H1 (cell line): ENCODE measurements at regions not wholly inside any gene's neighbourhood (a gene's known extent, or its start where the extent isn't known, plus 50 kb on each side); places are given as distances from the start of the nearest gene placed in this dataset.

Source experiments
- CTCF ChIA-PET: fragments of 300-600 bp; sonication (Branson Sonifier 250); formaldehyde crosslinking; loops from one replicate; lab custom pipeline; 2021; ENCODE audit not compliant: partially characterized antibody; lab: Charles Lee
- POLR2A ChIA-PET: fragments of 300-600 bp; sonication (Branson Sonifier 250); formaldehyde crosslinking; loops from one replicate; lab custom pipeline; 2021; ENCODE audit warnings: inconsistent platforms; ENCODE audit not compliant: partially characterized antibody; lab: Charles Lee
- DNase-seq, 2 experiments: peaks; one replicate each; pipeline versions ENCODE4 v3.0.0 to v3.0.0-alpha.2; 2010 to 2022; ENCODE audit warnings: low spot score in 2 of 2, low read depth in 1 of 2, mixed read lengths in 1 of 2
- FAIRE-seq: peaks from 2 replicates; lab custom pipeline; 2011; peaks lifted over from hg19 to GRCh38; lab: Jason Lieb, UNC
- H2AFZ ChIP-seq: 2 replicates; pipeline ENCODE4 v1.8.1; 2012; ENCODE audit warnings: low read length, inconsistent platforms
- H2AK5ac ChIP-seq: 2 replicates; pipeline ENCODE4 v1.6.1; 2013; ENCODE audit warnings: low read depth, low read length
- H2BK120ac ChIP-seq: replicated peaks from 2 replicates; pipeline ENCODE3; 2013; ENCODE audit warnings: low read depth, low read length, inconsistent platforms
- H2BK12ac ChIP-seq: 2 replicates; pipeline ENCODE4 v1.6.1; 2013; ENCODE audit warnings: low read depth, low read length
- H2BK15ac ChIP-seq: 2 replicates; pipeline ENCODE4 v1.6.1; 2013; ENCODE audit warnings: low read length
- H2BK20ac ChIP-seq: 2 replicates; pipeline ENCODE4 v1.6.1; 2013; ENCODE audit warnings: low read length
- H2BK5ac ChIP-seq: 2 replicates; pipeline ENCODE4 v1.6.1; 2013; ENCODE audit warnings: low read depth, low read length
- H3K14ac ChIP-seq: 2 replicates; pipeline ENCODE4 v1.6.1; 2013; ENCODE audit warnings: inconsistent platforms; ENCODE audit not compliant: insufficient read length
- H3K18ac ChIP-seq: 2 replicates; pipeline ENCODE4 v1.6.1; 2013; ENCODE audit warnings: low read length; ENCODE audit errors: extremely low read depth
- H3K23ac ChIP-seq: 2 replicates; pipeline ENCODE4 v1.6.1; 2013; ENCODE audit warnings: inconsistent platforms; ENCODE audit not compliant: insufficient read length
- H3K23me2 ChIP-seq: 2 replicates; pipeline ENCODE4 v1.6.1; 2013; ENCODE audit warnings: low read depth, low read length
- H3K27ac ChIP-seq: 2 replicates; pipeline ENCODE4 v1.6.1; 2011; ENCODE audit warnings: low read depth, low read length, inconsistent platforms
- H3K27me3 ChIP-seq, 4 experiments: replicated peaks in 1 of 4; 1 replicate in 1 of 4; 2 replicates in 3 of 4; pipeline versions ENCODE4 v1.6.1 to v1.8.1; 2011 to 2013; ENCODE audit warnings: low read length in 3 of 4, mild to moderate bottlenecking in 3 of 4, inconsistent platforms in 2 of 4, mixed read lengths in 2 of 4, moderate library complexity in 1 of 4; ENCODE audit not compliant: control insufficient read depth in 3 of 4, insufficient read depth in 3 of 4; ENCODE audit errors: extremely low read depth in 1 of 4
- H3K36me3 ChIP-seq, 4 experiments: 2 replicates each; pipeline versions ENCODE4 v1.6.1 to v1.8.1; 2011 to 2013; ENCODE audit warnings: mild to moderate bottlenecking in 4 of 4, low read length in 3 of 4, moderate library complexity in 2 of 4, control low read depth in 1 of 4, inconsistent platforms in 1 of 4; ENCODE audit not compliant: insufficient read depth in 4 of 4, control insufficient read depth in 2 of 4
- H3K4ac ChIP-seq: replicated peaks from 2 replicates; pipeline ENCODE3; 2013; ENCODE audit warnings: low read length, low read depth, mixed read lengths, inconsistent platforms; ENCODE audit not compliant: insufficient read length
- H3K4me1 ChIP-seq, 4 experiments: replicated peaks in 1 of 4; 1 replicate in 1 of 4; 2 replicates in 3 of 4; pipeline versions ENCODE4 v1.6.1 to v1.8.1; 2011 to 2013; ENCODE audit warnings: low read length in 3 of 4, inconsistent platforms in 2 of 4, mixed read lengths in 1 of 4; ENCODE audit not compliant: insufficient read depth in 4 of 4, control insufficient read depth in 3 of 4
- H3K4me2 ChIP-seq, 2 experiments: 2 replicates each; pipeline versions ENCODE4 v1.6.1 to v1.8.1; 2011 to 2013; ENCODE audit warnings: low read depth in 2 of 2, low read length in 2 of 2, control low read depth in 1 of 2, inconsistent platforms in 1 of 2, mild to moderate bottlenecking in 1 of 2; ENCODE audit not compliant: insufficient read depth in 1 of 2
- H3K4me3 ChIP-seq, 4 experiments: fragments of 200-600, 300-600 bp in 1 of 4; sonication (generic), shearing (Covaris generic), sonication (Bioruptor Twin) in 1 of 4; 2 replicates each; pipeline versions ENCODE4 v1.5.1 to v1.8.1; 2011 to 2016; ENCODE audit warnings: low read length in 4 of 4, low read depth in 3 of 4, control low read depth in 2 of 4, inconsistent platforms in 2 of 4, mild to moderate bottlenecking in 2 of 4, mixed read lengths in 1 of 4, moderate library complexity in 1 of 4; ENCODE audit not compliant: insufficient read depth in 2 of 4; ENCODE audit errors: extremely low read depth in 1 of 4
- H3K56ac ChIP-seq: replicated peaks from 2 replicates; pipeline ENCODE3; 2013; ENCODE audit warnings: low read depth, mild to moderate bottlenecking, mixed read lengths, low read length, inconsistent platforms; ENCODE audit not compliant: insufficient read length
- H3K79me1 ChIP-seq: 2 replicates; pipeline ENCODE4 v1.6.1; 2013; ENCODE audit warnings: low read depth, low read length, control low read depth
- H3K79me2 ChIP-seq, 2 experiments: 2 replicates each; pipeline versions ENCODE4 v1.6.1 to v1.8.1; 2012 to 2013; ENCODE audit warnings: low read length in 2 of 2, mild to moderate bottlenecking in 2 of 2, inconsistent platforms in 1 of 2; ENCODE audit not compliant: insufficient read depth in 2 of 2, control insufficient read depth in 1 of 2
- H3K9ac ChIP-seq, 4 experiments: replicated peaks in 1 of 4; 1 replicate in 1 of 4; 2 replicates in 3 of 4; pipeline versions ENCODE4 v1.6.1 to v1.8.1; 2011 to 2013; ENCODE audit warnings: low read depth in 3 of 4, low read length in 3 of 4, control low read depth in 2 of 4, mild to moderate bottlenecking in 2 of 4, moderate library complexity in 2 of 4, inconsistent platforms in 1 of 4; ENCODE audit errors: extremely low read depth in 1 of 4
- H3K9me3 ChIP-seq, 2 experiments: 2 replicates each; pipeline versions ENCODE4 v1.6.1 to v1.8.1; 2012 to 2013; ENCODE audit warnings: mild to moderate bottlenecking in 2 of 2, moderate library complexity in 2 of 2, control low read depth in 1 of 2, inconsistent platforms in 1 of 2, low read depth in 1 of 2, low read length in 1 of 2, mixed read lengths in 1 of 2; ENCODE audit not compliant: insufficient read depth in 2 of 2
- H4K20me1 ChIP-seq, 2 experiments: replicated peaks in 1 of 2; 2 replicates each; pipeline versions ENCODE3 to v1.8.1; 2011 to 2013; ENCODE audit warnings: inconsistent platforms in 2 of 2, low read length in 2 of 2, mild to moderate bottlenecking in 1 of 2; ENCODE audit not compliant: insufficient read depth in 2 of 2, control insufficient read depth in 1 of 2
- H4K5ac ChIP-seq: 2 replicates; pipeline ENCODE4 v1.6.1; 2013; ENCODE audit warnings: low read length, low read depth, mixed read lengths, inconsistent platforms; ENCODE audit not compliant: insufficient read length
- H4K8ac ChIP-seq: 2 replicates; pipeline ENCODE4 v1.8.0; 2013; ENCODE audit warnings: mild to moderate bottlenecking, moderate library complexity, low read length, inconsistent platforms; ENCODE audit not compliant: insufficient read depth; ENCODE audit errors: extremely low read depth
- H4K91ac ChIP-seq: replicated peaks from 2 replicates; pipeline ENCODE3; 2013; ENCODE audit warnings: low read length, mixed read lengths, inconsistent platforms; ENCODE audit not compliant: insufficient read length
- BCL11A ChIP-seq, 2 experiments: IDR thresholded peaks; one replicate each; pipeline ENCODE4 v1.6.1; 2011; ENCODE audit warnings: low read depth in 2 of 2, low read length in 2 of 2, mild to moderate bottlenecking in 2 of 2
- CBX5 ChIP-seq: fragments of 300-800, 300-1000 bp; sonication (generic); IDR thresholded peaks from 2 replicates; pipeline ENCODE4 v1.7.1; 2016; ENCODE audit warnings: antibody characterized with exemption, low read length, low read depth
- CTBP2 ChIP-seq: IDR thresholded peaks from 2 replicates; pipeline ENCODE4 v1.7.0; 2011; ENCODE audit warnings: borderline replicate concordance, mild to moderate bottlenecking, moderate library complexity, mixed read lengths, low read length; ENCODE audit not compliant: insufficient read depth, insufficient read length
- HDAC6 ChIP-seq: IDR thresholded peaks from one replicate; pipeline ENCODE4 v1.7.1; 2012; ENCODE audit warnings: low read depth, mild to moderate bottlenecking, inconsistent platforms, low read length, moderate library complexity
- JUN ChIP-seq: IDR thresholded peaks from 2 replicates; pipeline ENCODE4 v1.6.1; 2011; ENCODE audit warnings: low read depth, mild to moderate bottlenecking, improper control_type of control experiment, low read length
- KDM5A ChIP-seq: fragments of 200-600 bp; IDR thresholded peaks from 2 replicates; pipeline ENCODE4 v1.7.1; 2012; ENCODE audit warnings: mild to moderate bottlenecking, low read length, inconsistent platforms, mixed read lengths
- MAFK ChIP-seq: IDR thresholded peaks from 2 replicates; pipeline ENCODE4 v1.6.1; 2012; ENCODE audit warnings: low read depth, mild to moderate bottlenecking, improper control_type of control experiment, low read length
- NANOG ChIP-seq: IDR thresholded peaks from 2 replicates; pipeline ENCODE4 v1.6.1; 2011; ENCODE audit warnings: low read length, low read depth, mild to moderate bottlenecking, inconsistent platforms; ENCODE audit not compliant: insufficient read depth, poor library complexity, severe bottlenecking
- NRF1 ChIP-seq: IDR thresholded peaks from 2 replicates; pipeline ENCODE4 v1.6.1; 2011; ENCODE audit warnings: mild to moderate bottlenecking, low read depth, low read length, improper control_type of control experiment
- POLR2AphosphoS5 ChIP-seq: IDR thresholded peaks from 2 replicates; pipeline ENCODE4 v1.6.1; 2011; ENCODE audit warnings: low read depth, low read length
- POU5F1 ChIP-seq: IDR thresholded peaks from 2 replicates; pipeline ENCODE4 v1.6.1; 2011; ENCODE audit warnings: low read depth, mild to moderate bottlenecking, low read length, moderate library complexity
- SAP30 ChIP-seq: fragments of 300-600 bp; sonication (generic); IDR thresholded peaks from 2 replicates; pipeline ENCODE4 v1.7.1; 2012; ENCODE audit warnings: low read length, moderate library complexity, mild to moderate bottlenecking, inconsistent platforms; ENCODE audit not compliant: insufficient read depth, insufficient replicate concordance
- SIN3A ChIP-seq, 2 experiments: IDR thresholded peaks in 1 of 2; conservative IDR thresholded peaks in 1 of 2; 2 replicates each; pipeline ENCODE4 v1.6.1; 2011 to 2012; ENCODE audit warnings: low read length in 2 of 2, improper control_type of control experiment in 1 of 2, low read depth in 1 of 2, mild to moderate bottlenecking in 1 of 2
- SP1 ChIP-seq: IDR thresholded peaks from 2 replicates; pipeline ENCODE4 v1.6.1; 2011; ENCODE audit warnings: low read depth, low read length
- WGBS, 2 experiments: shearing (Covaris generic) in 1 of 2; methylation state at CpG; one replicate each; pipeline versions ENCODE4 v1.1.6 to v1.1.7; 2013 to 2015; ENCODE audit warnings: low lambda C conversion rate in 2 of 2, mixed read lengths in 2 of 2, inconsistent platforms in 1 of 2, low coverage in 1 of 2, missing lambda C conversion rate in 1 of 2; ENCODE audit not compliant: insufficient replicate concordance in 2 of 2, insufficient coverage in 1 of 2, insufficient read length in 1 of 2; ENCODE audit errors: extremely low coverage in 1 of 2, missing lambda C conversion rate in 1 of 2; 5-methylcytosine and 5-hydroxymethylcytosine counted together
- TF ChIP-seq, protein P1 (sequence below): IDR thresholded peaks from 2 replicates; pipeline ENCODE4 v1.6.1; 2012; ENCODE audit warnings: inconsistent platforms

DNA sequence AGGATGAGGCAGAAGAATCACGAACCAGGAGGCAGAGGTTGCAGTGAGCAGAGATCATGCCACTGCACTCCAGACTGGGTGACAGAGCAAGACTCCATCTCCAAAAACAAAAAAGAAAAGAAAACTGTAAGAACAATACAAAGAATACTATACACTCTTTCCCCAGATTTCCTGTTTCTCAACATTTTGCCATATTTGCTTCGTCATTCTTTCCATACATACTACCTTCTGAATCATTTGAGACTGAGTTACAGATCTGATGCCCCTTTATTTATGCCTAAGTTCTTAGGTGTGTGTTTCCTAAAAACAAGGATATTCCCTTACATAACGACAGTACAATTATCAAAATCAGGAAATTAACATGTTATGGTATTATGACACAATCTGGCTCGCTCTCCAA lies 168.4 kb upstream of the CELF2 start:
- Histone ChIP-seq H2BK120ac (no peak overlapping the region), H3K4me2 (no peak overlapping the region), H4K5ac (no peak overlapping the region), H3K4me3 (no peak overlapping the region), H3K14ac (no peak overlapping the region), H3K9me3 (no peaks in the 10 kb centered on the region), H4K20me1 (no peaks in the 10 kb centered on the region), H3K4me1 (no peaks in the 10 kb centered on the region), H2BK12ac (no peak overlapping the region), H3K27ac (no peak overlapping the region), H3K56ac (no peak overlapping the region), H3K23me2 (no peaks in the 10 kb centered on the region), H3K18ac (no peak overlapping the region), H3K79me1 (no peaks in the 10 kb centered on the region), H2BK5ac (no peak overlapping the region), H2AFZ (no peak overlapping the region), H3K4ac (no peak overlapping the region), H4K8ac (no peak overlapping the region), H3K27me3 (0 out of 7 replicates have a peak, but pooled peaks cover 0 to 2% (median 0%) of the 10 kb centered on the region in 4 experiments), H2BK20ac (no peak overlapping the region), H2BK15ac (no peak overlapping the region), H3K79me2 (no peaks in the 10 kb centered on the region), H3K36me3 (no peaks in the 10 kb centered on the region), H4K91ac (no peak overlapping the region), H3K23ac (no peak overlapping the region), H2AK5ac (no peak overlapping the region), H3K9ac (no peak overlapping the region)
- FAIRE-seq = no peak
- DNase-seq = no peak
- 92% methylated on average over 4 of the region's 4 CpGs; no CpG with 5 or more reads in 1 of the 2 experiments for WGBS, 2 experiments
- ChIA-PET CTCF (no interaction called here), POLR2A (no interaction called here)
- no peak for TF ChIP-seq NRF1
- no peak for TF ChIP-seq CBX5
- TF ChIP-seq KDM5A = no peak
- no peak for TF ChIP-seq CTBP2
- no peak for TF ChIP-seq SP1
- no peak for TF ChIP-seq SIN3A (conservative IDR thresholded peaks at IDR 0.05 in 1 of 2, IDR thresholded peaks at IDR 0.05 in 1 of 2; ENCODE audit: low read depth in 1 of 2, low read length in 2 of 2)
- no peak for TF ChIP-seq HDAC6
- no peak for TF ChIP-seq BCL11A (IDR thresholded peaks at IDR 0.05; ENCODE audit: low read depth in 2 of 2, low read length in 2 of 2)
- TF ChIP-seq POU5F1 = no peak
- TF ChIP-seq MAFK = no peak
- no peak for TF ChIP-seq NANOG
- TF ChIP-seq POLR2AphosphoS5 = no peak
- TF ChIP-seq SAP30 = no peak
- TF ChIP-seq, protein P1, sequence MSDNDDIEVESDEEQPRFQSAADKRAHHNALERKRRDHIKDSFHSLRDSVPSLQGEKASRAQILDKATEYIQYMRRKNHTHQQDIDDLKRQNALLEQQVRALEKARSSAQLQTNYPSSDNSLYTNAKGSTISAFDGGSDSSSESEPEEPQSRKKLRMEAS = no peak
- TF ChIP-seq JUN = no peak
